ENCODE measurements at regions not wholly inside any gene's neighbourhood (a gene's known extent, or its start where the extent isn't known, plus 50 kb on each side); places are given as distances from the start of the nearest gene placed in this dataset.

- no peak for TF ChIP-seq CUX1 (CRISPR knock-in tag; IDR thresholded peaks at IDR 0.05)
- no peak for TF ChIP-seq NELFE (IDR thresholded peaks at IDR 0.05; ENCODE audit: insufficient read depth, insufficient read length)
- no peak for TF ChIP-seq ZNF24 (IDR thresholded peaks at IDR 0.05)
Measured at GRCh38 chr18:75810961-75811551, 383.6 kb upstream of the SMIM21 start (continued).

DNA sequence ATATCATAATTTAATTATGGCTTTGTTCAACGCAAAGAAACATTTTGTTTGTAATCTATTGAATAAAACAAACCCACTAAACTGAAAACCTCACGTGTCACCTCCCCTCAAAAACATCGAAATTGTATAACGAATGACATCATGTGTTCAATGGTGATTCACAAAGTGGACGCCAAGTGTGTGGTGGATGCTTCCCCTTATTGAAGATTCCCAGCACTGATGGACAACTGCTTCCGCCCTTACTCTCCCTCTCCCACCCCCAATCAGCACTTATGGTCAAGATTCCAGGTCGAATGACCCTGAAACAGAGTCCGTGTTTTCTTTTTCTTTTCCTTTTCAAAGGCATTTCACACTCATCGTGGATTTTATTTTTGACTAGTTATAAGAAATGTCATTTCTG, 383.0 kb upstream of the SMIM21 start:
- WGBS (ENCODE audit: insufficient coverage, low coverage, missing lambda C conversion rate), result 2% methylated on average over 8 of the region's 9 CpGs
- DNase-seq (ENCODE audit: extremely low read depth in 1 of 4, low spot score in 3 of 4) (no peak), FAIRE-seq (no peak), ATAC-seq (no peak)
- no TSS peak for BruUV-seq (replicated peaks)
- Histone ChIP-seq H3K4me1 (replicated peaks in 1 of 2; ENCODE audit: control insufficient read depth in 2 of 2, insufficient read depth in 2 of 2, low read length in 2 of 2) (no peaks in the 10 kb centered on the region), H3K9me1 (ENCODE audit: control insufficient read depth, insufficient read depth, low read length) (no peaks in the 10 kb centered on the region), H3K36me3 (ENCODE audit: control insufficient read depth, insufficient read depth, low read length) (no peaks in the 10 kb centered on the region), H3K27me3 (ENCODE audit: control insufficient read depth in 2 of 2, insufficient read depth in 2 of 2, low read length in 2 of 2) (no peaks in the 10 kb centered on the region; a peak in 1 of 5 replicates), H2AFZ (ENCODE audit: low read depth, low read length) (no peak overlapping the region), H3K79me2 (ENCODE audit: control insufficient read depth, insufficient read depth, low read length) (no peaks in the 10 kb centered on the region), H3K9me3 (replicated peaks; ENCODE audit: control insufficient read depth, insufficient read depth, low read depth, low read length) (no peaks in the 10 kb centered on the region), H3K9ac (ENCODE audit: insufficient read depth in 1 of 2, low read depth in 2 of 2, low read length in 2 of 2) (no peak overlapping the region), H4K20me1 (replicated peaks; ENCODE audit: control insufficient read depth, insufficient read depth, low read length) (no peaks in the 10 kb centered on the region), H3K27ac (ENCODE audit: extremely low read depth, low read depth, low read length) (no peak overlapping the region), H3K4me2 (ENCODE audit: insufficient read depth, low read length) (no peak overlapping the region), H3K4me3 (no peak overlapping the region)
- POLR2A ChIA-PET, result no interaction called here
- in situ Hi-C loops (cut with MboI) (no loop called here), intact Hi-C loops (cut with micrococcal nuclease) (no loop called here)
- CTCF ChIA-PET (ENCODE audit: low intra/inter-chr PET ratio), result no interaction called here
- TF ChIP-seq ARNT (IDR thresholded peaks at IDR 0.05) (no peak), BHLHE40 (IDR thresholded peaks at IDR 0.05; ENCODE audit: low read length) (no peak), TCFL5 (CRISPR knock-in tag; conservative IDR thresholded peaks at IDR 0.05) (no peak), ZNF184 (CRISPR knock-in tag; IDR thresholded peaks at IDR 0.05) (no peak), ESRRA (IDR thresholded peaks at IDR 0.05; ENCODE audit: borderline replicate concordance, low read depth) (no peak), RB1 (IDR thresholded peaks at IDR 0.05; ENCODE audit: low read depth) (no peak), SRSF3 (IDR thresholded peaks at IDR 0.05; ENCODE audit: insufficient read depth, low read length) (no peak), KLF13 (tag; IDR thresholded peaks at IDR 0.05; ENCODE audit: borderline replicate concordance, low read depth) (no peak), PTTG1 (tag; IDR thresholded peaks at IDR 0.05; ENCODE audit: low read depth) (no peak), NR2F6 (CRISPR knock-in tag; IDR thresholded peaks at IDR 0.05) (no peak), HOXB6 (CRISPR knock-in tag; IDR thresholded peaks at IDR 0.05; ENCODE audit: borderline replicate concordance) (no peak)
- TF ChIP-seq, protein P1, sequence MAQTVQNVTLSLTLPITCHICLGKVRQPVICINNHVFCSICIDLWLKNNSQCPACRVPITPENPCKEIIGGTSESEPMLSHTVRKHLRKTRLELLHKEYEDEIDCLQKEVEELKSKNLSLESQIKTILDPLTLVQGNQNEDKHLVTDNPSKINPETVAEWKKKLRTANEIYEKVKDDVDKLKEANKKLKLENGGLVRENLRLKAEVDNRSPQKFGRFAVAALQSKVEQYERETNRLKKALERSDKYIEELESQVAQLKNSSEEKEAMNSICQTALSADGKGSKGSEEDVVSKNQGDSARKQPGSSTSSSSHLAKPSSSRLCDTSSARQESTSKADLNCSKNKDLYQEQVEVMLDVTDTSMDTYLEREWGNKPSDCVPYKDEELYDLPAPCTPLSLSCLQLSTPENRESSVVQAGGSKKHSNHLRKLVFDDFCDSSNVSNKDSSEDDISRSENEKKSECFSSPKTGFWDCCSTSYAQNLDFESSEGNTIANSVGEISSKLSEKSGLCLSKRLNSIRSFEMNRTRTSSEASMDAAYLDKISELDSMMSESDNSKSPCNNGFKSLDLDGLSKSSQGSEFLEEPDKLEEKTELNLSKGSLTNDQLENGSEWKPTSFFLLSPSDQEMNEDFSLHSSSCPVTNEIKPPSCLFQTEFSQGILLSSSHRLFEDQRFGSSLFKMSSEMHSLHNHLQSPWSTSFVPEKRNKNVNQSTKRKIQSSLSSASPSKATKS (CRISPR knock-in tag; IDR thresholded peaks at IDR 0.05), result no peak

Measured in K562 (cell line).